Endodermal cell (in vitro differentiated cells): ENCODE measurements at regions not wholly inside any gene's neighbourhood (a gene's known extent, or its start where the extent isn't known, plus 50 kb on each side); places are given as distances from the start of the nearest gene placed in this dataset.

ENCODE experiments used
- DNase-seq: peaks from one replicate; pipeline ENCODE4 v3.0.0-alpha.2; 2017
- H3K27ac ChIP-seq: 2 replicates; pipeline ENCODE4 v1.5.1; 2013; ENCODE audit warnings: mild to moderate bottlenecking, low read depth, low read length, moderate library complexity
- H3K27me3 ChIP-seq: 2 replicates; pipeline ENCODE4 v1.6.1; 2013; ENCODE audit warnings: mild to moderate bottlenecking, low read length, moderate library complexity; ENCODE audit not compliant: insufficient read depth, control insufficient read depth, poor library complexity, severe bottlenecking
- H3K36me3 ChIP-seq: 2 replicates; pipeline ENCODE4 v1.7.0; 2013; ENCODE audit warnings: mild to moderate bottlenecking, low read length, moderate library complexity; ENCODE audit not compliant: control insufficient read depth, insufficient read depth
- H3K4me1 ChIP-seq: one replicate; pipeline ENCODE4 v1.7.0; 2013; ENCODE audit warnings: low read length; ENCODE audit not compliant: control insufficient read depth, insufficient read depth
- H3K4me3 ChIP-seq: 2 replicates; pipeline ENCODE4 v1.5.1; 2013; ENCODE audit warnings: mild to moderate bottlenecking, low read length, moderate library complexity
- H3K9ac ChIP-seq: 2 replicates; pipeline ENCODE4 v1.6.1; 2013; ENCODE audit warnings: mild to moderate bottlenecking, low read length, moderate library complexity; ENCODE audit not compliant: poor library complexity, severe bottlenecking; ENCODE audit errors: extremely low read depth
- H3K9me3 ChIP-seq: 2 replicates; pipeline ENCODE4 v1.6.1; 2013; ENCODE audit warnings: mild to moderate bottlenecking, low read length, moderate library complexity; ENCODE audit not compliant: control insufficient read depth
- H3K27ac Mint-ChIP-seq: 2 replicates; pipeline ENCODE4 v1.8.0; 2020; ENCODE audit warnings: mixed read lengths
- H3K27me3 Mint-ChIP-seq: 2 replicates; pipeline ENCODE4 v1.8.0; 2021; ENCODE audit warnings: mild to moderate bottlenecking, mixed read lengths; ENCODE audit not compliant: insufficient read depth
- H3K36me3 Mint-ChIP-seq: 2 replicates; pipeline ENCODE4 v1.8.0; 2020; ENCODE audit warnings: low read depth, mixed read lengths
- H3K4me1 Mint-ChIP-seq: 2 replicates; pipeline ENCODE4 v1.8.0; 2020; ENCODE audit warnings: mixed read lengths
- H3K4me3 Mint-ChIP-seq: 2 replicates; pipeline ENCODE4 v1.8.0; 2020; ENCODE audit warnings: mild to moderate bottlenecking, moderate library complexity, mixed read lengths
- H3K9me3 Mint-ChIP-seq: 2 replicates; pipeline ENCODE4 v1.8.0; 2020; ENCODE audit warnings: mild to moderate bottlenecking, mixed read lengths
- CTCF ChIP-seq: fragments of 200-600 bp; sonication (generic); conservative IDR thresholded peaks from 2 replicates; pipeline ENCODE4 v1.5.0; 2021; ENCODE audit warnings: antibody characterized with exemption, mild to moderate bottlenecking
- WGBS, 2 experiments: methylation state at CpG; one replicate each; pipeline versions ENCODE4 v1.1.5 to v1.1.7; 2013; ENCODE audit warnings: missing lambda C conversion rate in 2 of 2, mixed read lengths in 1 of 2; ENCODE audit not compliant: insufficient coverage in 1 of 2, insufficient read length in 1 of 2; 5-methylcytosine and 5-hydroxymethylcytosine counted together

GRCh38 chr9:74334271-74334670 is 162.9 kb upstream of the RORB start:
- no peak overlapping the region for H3K27ac ChIP-seq
- H3K27ac Mint-ChIP-seq, result no peak overlapping the region
- no peaks in the 10 kb centered on the region for H3K9me3 ChIP-seq
- H3K4me3 ChIP-seq, result no peak overlapping the region
- H3K27me3 ChIP-seq, result no peaks in the 10 kb centered on the region
- no peaks in the 10 kb centered on the region for H3K9me3 Mint-ChIP-seq
- no peaks in the 10 kb centered on the region for H3K36me3 ChIP-seq
- no peaks in the 10 kb centered on the region for H3K4me1 Mint-ChIP-seq
- H3K4me1 ChIP-seq, result no peaks in the 10 kb centered on the region
- DNase-seq, result no peak
- H3K27me3 Mint-ChIP-seq, result no peaks in the 10 kb centered on the region
- no peak overlapping the region for H3K9ac ChIP-seq
- WGBS, 2 experiments, result 90 to 100% methylated on average over 1 to 2 of the region's 2 CpGs
- TF ChIP-seq CTCF, result no peak
- H3K4me3 Mint-ChIP-seq, result no peak overlapping the region
- H3K36me3 Mint-ChIP-seq, result no peaks in the 10 kb centered on the region

GRCh38 chr9:74336161-74336560 is 161.0 kb upstream of the RORB start:
- TF ChIP-seq CTCF, result no peak
- Histone ChIP-seq H3K36me3 (no peaks in the 10 kb centered on the region), H3K27me3 (no peaks in the 10 kb centered on the region), H3K9ac (no peak overlapping the region), H3K4me1 (no peaks in the 10 kb centered on the region), H3K4me3 (no peak overlapping the region), H3K27ac (no peak overlapping the region), H3K9me3 (no peaks in the 10 kb centered on the region)
- H3K9me3 Mint-ChIP-seq, result no peaks in the 10 kb centered on the region
- DNase-seq, result no peak
- no peaks in the 10 kb centered on the region for H3K4me1 Mint-ChIP-seq
- no peaks in the 10 kb centered on the region for H3K36me3 Mint-ChIP-seq
- no peaks in the 10 kb centered on the region for H3K27me3 Mint-ChIP-seq
- 97 to 100% methylated on average over 1 of the region's 1 CpG for WGBS, 2 experiments
- no peak overlapping the region for H3K27ac Mint-ChIP-seq
- no peak overlapping the region for H3K4me3 Mint-ChIP-seq

GRCh38 chr9:74348777-74349176 is 148.4 kb upstream of the RORB start:
- H3K9me3 Mint-ChIP-seq, result no peaks in the 10 kb centered on the region
- 91 to 100% methylated on average over 3 of the region's 3 CpGs for WGBS, 2 experiments
- H3K27ac Mint-ChIP-seq, result no peak overlapping the region

More at GRCh38 chr9:74348777-74349176, 148.4 kb upstream of the RORB start:
- Histone ChIP-seq H3K36me3 (no peaks in the 10 kb centered on the region), H3K9me3 (no peaks in the 10 kb centered on the region), H3K4me3 (no peak overlapping the region), H3K4me1 (no peaks in the 10 kb centered on the region), H3K9ac (no peak overlapping the region), H3K27me3 (no peaks in the 10 kb centered on the region), H3K27ac (no peak overlapping the region)
- H3K4me3 Mint-ChIP-seq, result no peak overlapping the region
- TF ChIP-seq CTCF, result no peak
- no peak for DNase-seq
- H3K4me1 Mint-ChIP-seq, result no peaks in the 10 kb centered on the region
- H3K36me3 Mint-ChIP-seq, result no peaks in the 10 kb centered on the region
- no peaks in the 10 kb centered on the region for H3K27me3 Mint-ChIP-seq
